ENCODE measurements at regions not wholly inside any gene's neighbourhood (a gene's known extent, or its start where the extent isn't known, plus 50 kb on each side); places are given as distances from the start of the nearest gene placed in this dataset.
A peak's percentile ranks its signal among the peaks of the same experiment; 100 is the strongest.

DNA sequence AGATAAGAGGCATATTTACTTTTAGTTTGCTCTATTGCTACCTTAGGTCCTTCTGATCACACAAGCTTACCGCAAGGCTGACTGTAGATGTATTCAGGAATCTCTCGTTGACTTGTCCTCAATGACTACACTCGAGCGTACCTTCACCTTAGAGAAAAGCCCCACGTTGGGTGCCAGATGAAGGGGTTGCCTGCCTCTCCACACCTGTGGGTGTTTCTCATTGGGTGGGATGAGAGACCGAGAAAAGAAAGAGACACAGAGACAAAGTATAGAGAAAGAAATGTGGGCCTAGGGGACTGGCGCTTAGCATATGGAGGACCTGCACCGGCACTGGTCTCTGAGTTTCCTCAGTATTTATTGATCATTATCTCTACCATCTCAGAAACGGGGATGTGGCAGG, 51.8 kb downstream of the ASCL4 start:
- H3K27ac Mint-ChIP-seq = no peak overlapping the region
- no peaks in the 10 kb centered on the region for H3K36me3 ChIP-seq (ENCODE audit: control insufficient read depth in 2 of 3, insufficient read depth in 3 of 3, low read length in 3 of 3)
- ATAC-seq = no peak
- POLR2A ChIA-PET = no interaction called here
- H3K27me3 ChIP-seq (ENCODE audit: control insufficient read depth in 2 of 2, insufficient read depth in 2 of 2, low read length in 2 of 2) = no peaks in the 10 kb centered on the region
- H3K9me3 ChIP-seq (ENCODE audit: control insufficient read depth in 2 of 3, low read length in 3 of 3) = peaks cover 0 to 26% (median 0%) of the 10 kb centered on the region in 3 experiments
- H3K36me3 Mint-ChIP-seq = peaks cover 0 to 24% (median 11%) of the 10 kb centered on the region in 5 donors
- H3K4me1 ChIP-seq (ENCODE audit: control insufficient read depth in 2 of 2, insufficient read depth in 2 of 2, low read length in 2 of 2) = no peaks in the 10 kb centered on the region
- H3K4me3 Mint-ChIP-seq = no peak overlapping the region
- intact Hi-C loops (cut with micrococcal nuclease) = no loop called here
- DNase-seq = no peak
- H3K9me3 Mint-ChIP-seq = peaks cover 12 to 63% (median 25%) of the 10 kb centered on the region in 11 donors
- no peak overlapping the region for H3K4me3 ChIP-seq (ENCODE audit: low read length)
- H3K27ac ChIP-seq (ENCODE audit: low read depth, low read length) = no peak overlapping the region
- no peaks in the 10 kb centered on the region for H3K4me1 Mint-ChIP-seq
- H3K27me3 Mint-ChIP-seq = peaks cover 7 to 45% (median 23%) of the 10 kb centered on the region in 5 donors
- CTCF ChIA-PET = no interaction called here

- DNase-seq (no peak), ATAC-seq (no peak)
- H3K27me3 Mint-ChIP-seq = peaks cover 7 to 48% (median 25%) of the 10 kb centered on the region in 5 donors
- no peak overlapping the region for H3K4me3 Mint-ChIP-seq
- peaks cover 0 to 24% (median 11%) of the 10 kb centered on the region in 5 donors for H3K36me3 Mint-ChIP-seq
- Histone ChIP-seq H3K4me1 (ENCODE audit: control insufficient read depth in 2 of 2, insufficient read depth in 2 of 2, low read length in 2 of 2) (no peaks in the 10 kb centered on the region), H3K9me3 (ENCODE audit: control insufficient read depth in 2 of 3, low read length in 3 of 3) (peaks cover 0 to 26% (median 0%) of the 10 kb centered on the region in 3 experiments), H3K36me3 (ENCODE audit: control insufficient read depth in 2 of 3, insufficient read depth in 3 of 3, low read length in 3 of 3) (no peaks in the 10 kb centered on the region), H3K4me3 (ENCODE audit: low read length) (no peak overlapping the region), H3K27ac (ENCODE audit: low read depth, low read length) (no peak overlapping the region), H3K27me3 (ENCODE audit: control insufficient read depth in 2 of 2, insufficient read depth in 2 of 2, low read length in 2 of 2) (peaks cover 0 to 3% of the 10 kb centered on the region in 2 donors)
- H3K27ac Mint-ChIP-seq = no peak overlapping the region
- intact Hi-C loops (cut with micrococcal nuclease) = no loop called here
- no peaks in the 10 kb centered on the region for H3K4me1 Mint-ChIP-seq
- peaks cover 12 to 53% (median 25%) of the 10 kb centered on the region in 11 donors for H3K9me3 Mint-ChIP-seq
- CTCF ChIA-PET = no interaction called here
- POLR2A ChIA-PET = no interaction called here
Measured at GRCh38 chr12:107829271-107829670, 54.8 kb downstream of the ASCL4 start.

- Histone ChIP-seq H3K4me3 (ENCODE audit: low read length) (no peak overlapping the region), H3K9me3 (ENCODE audit: control insufficient read depth in 2 of 3, low read length in 3 of 3) (peaks cover 0 to 6% (median 0%) of the 10 kb centered on the region in 3 experiments), H3K27ac (ENCODE audit: low read depth, low read length) (no peak overlapping the region), H3K4me1 (ENCODE audit: control insufficient read depth in 2 of 2, insufficient read depth in 2 of 2, low read length in 2 of 2) (no peaks in the 10 kb centered on the region), H3K36me3 (ENCODE audit: control insufficient read depth in 2 of 3, insufficient read depth in 3 of 3, low read length in 3 of 3) (no peaks in the 10 kb centered on the region), H3K27me3 (ENCODE audit: control insufficient read depth in 2 of 2, insufficient read depth in 2 of 2, low read length in 2 of 2) (peaks cover 0 to 3% of the 10 kb centered on the region in 2 donors)
- Mint-ChIP-seq H3K27ac (no peak overlapping the region), H3K27me3 (peaks cover 24 to 55% (median 44%) of the 10 kb centered on the region in 5 donors), H3K36me3 (peaks cover 0 to 10% (median 4%) of the 10 kb centered on the region in 5 donors), H3K9me3 (peaks cover 0 to 25% (median 9%) of the 10 kb centered on the region in 11 donors), H3K4me3 (no peak overlapping the region), H3K4me1 (no peaks in the 10 kb centered on the region)
- ChIA-PET POLR2A (no interaction called here), CTCF (no interaction called here)
- no peak for ATAC-seq
- DNase-seq = no peak
- intact Hi-C loops (cut with micrococcal nuclease) = no loop called here
Measured at GRCh38 chr12:107832441-107832840, 57.9 kb downstream of the ASCL4 start.

DNA sequence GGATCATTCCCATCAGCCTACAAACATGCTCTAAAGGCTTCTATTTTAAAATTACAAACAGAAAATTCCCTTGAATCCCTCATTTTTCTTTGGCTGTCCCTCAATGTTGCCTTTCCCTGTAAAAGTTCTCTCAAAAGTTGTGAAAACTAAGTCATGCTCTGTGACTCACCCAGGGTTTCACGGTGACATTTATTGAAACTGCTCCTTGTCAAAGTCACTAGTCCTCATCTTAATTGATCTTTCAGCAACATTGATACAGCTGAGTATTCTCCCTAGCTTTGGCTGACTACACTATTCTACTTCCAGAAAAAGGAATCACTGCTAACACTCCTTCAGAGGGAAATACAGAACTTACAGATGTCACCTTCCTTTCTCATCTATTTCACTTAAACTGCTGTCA, 65.7 kb downstream of the ASCL4 start:
- Mint-ChIP-seq H3K4me3 (no peak overlapping the region), H3K27me3 (peaks cover 34 to 61% (median 46%) of the 10 kb centered on the region in 5 donors), H3K27ac (no peak overlapping the region), H3K36me3 (no peaks in the 10 kb centered on the region), H3K4me1 (peaks cover 0 to 4% (median 2%) of the 10 kb centered on the region in 7 donors), H3K9me3 (no peaks in the 10 kb centered on the region)
- peaks cover 4 to 15% of the 10 kb centered on the region in 2 donors for H3K27me3 ChIP-seq (ENCODE audit: control insufficient read depth in 2 of 2, insufficient read depth in 2 of 2, low read length in 2 of 2)
- ChIA-PET POLR2A (no interaction called here), CTCF (no interaction called here)
- intact Hi-C loops (cut with micrococcal nuclease) = no loop called here
- no peak overlapping the region for H3K27ac ChIP-seq (ENCODE audit: low read depth, low read length)
- no peaks in the 10 kb centered on the region for H3K36me3 ChIP-seq (ENCODE audit: control insufficient read depth in 2 of 3, insufficient read depth in 3 of 3, low read length in 3 of 3)
- H3K4me1 ChIP-seq (ENCODE audit: control insufficient read depth in 2 of 2, insufficient read depth in 2 of 2, low read length in 2 of 2) = no peaks in the 10 kb centered on the region
- no peak overlapping the region for H3K4me3 ChIP-seq (ENCODE audit: low read length)
- ATAC-seq = no peak
- no peak for DNase-seq
- no peaks in the 10 kb centered on the region for H3K9me3 ChIP-seq (ENCODE audit: control insufficient read depth in 2 of 3, low read length in 3 of 3)

DNA sequence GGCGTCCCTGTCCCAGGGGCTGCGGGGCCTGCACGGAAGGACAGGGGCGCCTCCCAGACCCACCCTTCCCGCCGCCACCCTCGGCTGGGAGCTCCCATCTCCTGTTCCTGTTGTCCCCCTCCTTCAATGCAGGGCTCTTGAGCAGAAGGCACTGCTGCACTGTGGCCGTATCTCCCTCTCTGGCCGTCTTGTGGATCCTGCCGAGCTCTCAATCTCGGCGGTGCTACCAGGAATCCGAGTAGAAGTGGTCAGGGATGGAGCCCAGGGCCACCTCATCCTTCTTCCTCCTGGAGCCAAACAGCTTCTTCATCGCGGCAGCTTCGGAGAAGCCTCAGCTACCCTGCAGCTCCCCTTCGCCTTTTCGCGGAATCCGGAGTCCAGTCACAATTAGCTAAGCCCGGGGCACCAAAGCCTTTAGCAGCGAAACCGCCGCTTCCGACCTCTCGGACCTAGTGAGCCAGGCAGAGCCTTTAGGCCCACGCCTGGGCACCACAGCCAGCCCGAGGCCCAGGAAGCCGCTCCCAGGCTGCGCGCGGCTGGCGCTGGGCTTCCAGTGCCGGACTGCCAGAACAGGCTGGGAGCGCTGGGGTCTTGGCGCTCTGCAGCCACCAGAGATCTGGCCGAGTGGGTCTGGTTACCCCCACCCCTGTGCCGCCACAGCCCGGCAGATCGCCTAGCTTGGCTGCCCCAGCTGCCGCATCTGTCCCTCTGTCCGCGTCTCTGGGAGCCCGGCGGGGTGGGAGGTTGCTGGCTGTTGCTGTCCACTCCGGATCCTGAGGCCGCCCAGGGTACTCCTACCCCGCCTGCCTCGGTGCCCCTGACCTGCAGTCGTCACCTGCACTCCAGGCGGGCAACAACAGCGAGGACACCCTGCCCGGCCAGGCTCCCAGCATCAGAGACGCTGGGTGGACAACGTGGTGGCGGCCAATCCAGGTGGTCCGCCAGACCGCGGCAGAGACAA, 69.1 kb downstream of the ASCL4 start:
- Mint-ChIP-seq H3K4me1 (peaks cover 0 to 4% (median 2%) of the 10 kb centered on the region in 7 donors), H3K36me3 (no peaks in the 10 kb centered on the region), H3K27me3 (peaks cover 46 to 66% (median 49%) of the 10 kb centered on the region in 5 donors), H3K4me3 (peak overlapping the region in 4 of 10 donors; percentile 13 to 65 (median 46)), H3K9me3 (peaks cover 0 to under 1% (median 0%) of the 10 kb centered on the region in 11 donors), H3K27ac (no peak overlapping the region)
- H3K27me3 ChIP-seq (ENCODE audit: control insufficient read depth in 2 of 2, insufficient read depth in 2 of 2, low read length in 2 of 2) = peaks cover 4 to 15% of the 10 kb centered on the region in 2 donors
- H3K4me1 ChIP-seq (ENCODE audit: control insufficient read depth in 2 of 2, insufficient read depth in 2 of 2, low read length in 2 of 2) = no peaks in the 10 kb centered on the region
- no peak overlapping the region for H3K27ac ChIP-seq (ENCODE audit: low read depth, low read length)
- intact Hi-C loops (cut with micrococcal nuclease) = no loop called here
- no peaks in the 10 kb centered on the region for H3K9me3 ChIP-seq (ENCODE audit: control insufficient read depth in 2 of 3, low read length in 3 of 3)
- ChIA-PET CTCF (no interaction called here), POLR2A (no interaction called here)
- H3K36me3 ChIP-seq (ENCODE audit: control insufficient read depth in 2 of 3, insufficient read depth in 3 of 3, low read length in 3 of 3) = no peaks in the 10 kb centered on the region
- no peak for ATAC-seq
- no peak for DNase-seq
- H3K4me3 ChIP-seq (ENCODE audit: low read length) = no peak overlapping the region

GRCh38 chr12:107844312-107844921, 69.9 kb downstream of the ASCL4 start:
- ATAC-seq = no peak

More at GRCh38 chr12:107844312-107844921, 69.9 kb downstream of the ASCL4 start:
- H3K4me1 Mint-ChIP-seq = peaks cover 0 to 4% (median 2%) of the 10 kb centered on the region in 7 donors
- intact Hi-C loops (cut with micrococcal nuclease) = no loop called here
- no peak overlapping the region for H3K4me3 Mint-ChIP-seq
- H3K36me3 Mint-ChIP-seq = no peaks in the 10 kb centered on the region
- peaks cover 50 to 69% (median 57%) of the 10 kb centered on the region in 5 donors for H3K27me3 Mint-ChIP-seq
- Histone ChIP-seq H3K4me1 (ENCODE audit: control insufficient read depth in 2 of 2, insufficient read depth in 2 of 2, low read length in 2 of 2) (no peaks in the 10 kb centered on the region), H3K27ac (ENCODE audit: low read depth, low read length) (no peak overlapping the region), H3K36me3 (ENCODE audit: control insufficient read depth in 2 of 3, insufficient read depth in 3 of 3, low read length in 3 of 3) (no peaks in the 10 kb centered on the region), H3K4me3 (ENCODE audit: low read length) (no peak overlapping the region), H3K27me3 (ENCODE audit: control insufficient read depth in 2 of 2, insufficient read depth in 2 of 2, low read length in 2 of 2) (peaks cover 4 to 15% of the 10 kb centered on the region in 2 donors), H3K9me3 (ENCODE audit: control insufficient read depth in 2 of 3, low read length in 3 of 3) (no peaks in the 10 kb centered on the region)
- ChIA-PET CTCF (no interaction called here), POLR2A (no interaction called here)
- H3K9me3 Mint-ChIP-seq = peaks cover 0 to 2% (median 0%) of the 10 kb centered on the region in 11 donors
- H3K27ac Mint-ChIP-seq = no peak overlapping the region
- DNase-seq = no peak

Data from naive thymus-derived CD4-positive, alpha-beta T cell (primary cell).